ENCODE measurements at regions not wholly inside any gene's neighbourhood (a gene's known extent, or its start where the extent isn't known, plus 50 kb on each side); places are given as distances from the start of the nearest gene placed in this dataset.
"Not testable (repeated sequence)": the region's sequence is repeated elsewhere in the genome, so short reads cannot be mapped to it uniquely, and the experiment has no call there.

DNA sequence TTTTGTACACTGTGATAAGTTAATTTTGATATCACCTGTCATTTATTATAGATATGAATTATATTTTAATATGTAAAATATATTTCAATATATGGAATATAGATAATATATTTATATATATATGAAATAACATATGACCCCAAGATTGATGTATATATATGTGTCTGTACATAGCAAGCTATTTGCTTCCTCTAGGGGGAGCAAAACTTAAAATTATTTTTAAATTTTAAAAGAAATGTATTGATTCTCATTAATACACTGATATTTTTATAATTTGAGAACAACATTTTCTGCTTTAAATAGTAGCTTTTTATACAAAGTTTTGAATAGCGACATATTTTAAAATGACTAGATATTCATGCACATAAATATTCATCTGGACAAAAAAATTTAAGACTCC, 272.0 kb downstream of the DMRTA1 start:
- H3K4me3 Mint-ChIP-seq: no peak overlapping the region

DNA sequence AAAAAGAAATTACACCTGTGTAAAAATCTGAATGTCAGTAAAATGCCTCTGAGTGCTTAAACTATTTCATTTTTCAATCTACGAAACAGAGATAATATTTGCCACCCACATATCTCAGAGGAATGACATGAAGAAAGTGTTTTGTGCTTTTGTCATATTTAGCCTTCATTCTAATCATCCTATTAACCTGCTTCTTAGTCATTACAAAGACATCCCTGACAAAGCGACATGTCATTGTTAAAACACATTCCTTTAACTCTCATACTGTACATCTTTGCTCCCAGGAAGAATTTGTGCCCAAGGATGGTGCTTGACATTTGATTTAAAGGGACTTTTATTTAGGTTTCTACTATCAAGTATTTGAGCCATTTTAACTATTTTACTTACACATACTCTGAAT, 275.9 kb downstream of the DMRTA1 start:
- Mint-ChIP-seq H3K4me1 (no peaks in the 10 kb centered on the region), H3K9me3 (no peaks in the 10 kb centered on the region), H3K4me3 (no peak overlapping the region), H3K27ac (no peak overlapping the region), H3K27me3 (no peaks in the 10 kb centered on the region), H3K36me3 (no peaks in the 10 kb centered on the region)

More for the DNA sequence above, 272.0 kb downstream of the DMRTA1 start:
- H3K9me3 Mint-ChIP-seq: peaks cover 7% of the 10 kb centered on the region
- no peaks in the 10 kb centered on the region for H3K27me3 Mint-ChIP-seq
- H3K27ac Mint-ChIP-seq: no peak overlapping the region
- no peaks in the 10 kb centered on the region for H3K4me1 Mint-ChIP-seq
- no peaks in the 10 kb centered on the region for H3K36me3 Mint-ChIP-seq

DNA sequence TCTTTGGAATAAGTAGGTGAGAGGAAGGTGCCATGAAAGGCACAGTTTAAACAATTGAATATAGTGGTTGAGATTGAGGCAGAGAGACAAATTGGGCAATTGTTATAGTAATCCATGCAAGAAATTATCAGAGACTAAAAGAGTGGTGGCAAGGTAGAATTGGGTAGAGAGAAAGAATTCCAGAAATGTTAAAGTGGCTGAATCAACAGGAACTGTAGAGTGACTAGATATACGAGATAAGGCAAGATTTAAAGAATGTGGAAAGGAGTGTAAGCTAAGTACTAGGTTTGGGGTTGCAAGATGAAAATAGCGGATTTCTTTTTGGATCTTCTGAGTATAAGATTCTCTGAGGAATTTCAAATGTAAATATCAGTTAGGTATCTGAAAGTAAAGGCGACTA, 285.2 kb downstream of the DMRTA1 start:
- Mint-ChIP-seq H3K27me3 (no peaks in the 10 kb centered on the region), H3K4me1 (no peaks in the 10 kb centered on the region), H3K9me3 (no peaks in the 10 kb centered on the region), H3K27ac (no peak overlapping the region), H3K4me3 (no peak overlapping the region), H3K36me3 (no peaks in the 10 kb centered on the region)

GRCh38 chr9:22739712-22740111, 293.1 kb downstream of the DMRTA1 start:
- Mint-ChIP-seq H3K27me3 (no peaks in the 10 kb centered on the region), H3K9me3 (peaks cover 5% of the 10 kb centered on the region), H3K4me3 (no peak overlapping the region), H3K36me3 (no peaks in the 10 kb centered on the region), H3K27ac (no peak overlapping the region), H3K4me1 (no peaks in the 10 kb centered on the region)

GRCh38 chr9:22740781-22741180, 294.2 kb downstream of the DMRTA1 start:
- H3K27ac Mint-ChIP-seq: no peak overlapping the region

GRCh38 chr9:22742401-22742800, 295.8 kb downstream of the DMRTA1 start:
- H3K4me3 Mint-ChIP-seq: no peak overlapping the region
- H3K4me1 Mint-ChIP-seq: no peaks in the 10 kb centered on the region
- no peaks in the 10 kb centered on the region for H3K27me3 Mint-ChIP-seq
- no peak overlapping the region for H3K27ac Mint-ChIP-seq
- H3K36me3 Mint-ChIP-seq: no peaks in the 10 kb centered on the region
- peaks cover 5% of the 10 kb centered on the region for H3K9me3 Mint-ChIP-seq

More at GRCh38 chr9:22740781-22741180, 294.2 kb downstream of the DMRTA1 start:
- H3K9me3 Mint-ChIP-seq: peaks cover 5% of the 10 kb centered on the region
- H3K27me3 Mint-ChIP-seq: no peaks in the 10 kb centered on the region
- H3K4me1 Mint-ChIP-seq: no peaks in the 10 kb centered on the region
- no peaks in the 10 kb centered on the region for H3K36me3 Mint-ChIP-seq
- no peak overlapping the region for H3K4me3 Mint-ChIP-seq

DNA sequence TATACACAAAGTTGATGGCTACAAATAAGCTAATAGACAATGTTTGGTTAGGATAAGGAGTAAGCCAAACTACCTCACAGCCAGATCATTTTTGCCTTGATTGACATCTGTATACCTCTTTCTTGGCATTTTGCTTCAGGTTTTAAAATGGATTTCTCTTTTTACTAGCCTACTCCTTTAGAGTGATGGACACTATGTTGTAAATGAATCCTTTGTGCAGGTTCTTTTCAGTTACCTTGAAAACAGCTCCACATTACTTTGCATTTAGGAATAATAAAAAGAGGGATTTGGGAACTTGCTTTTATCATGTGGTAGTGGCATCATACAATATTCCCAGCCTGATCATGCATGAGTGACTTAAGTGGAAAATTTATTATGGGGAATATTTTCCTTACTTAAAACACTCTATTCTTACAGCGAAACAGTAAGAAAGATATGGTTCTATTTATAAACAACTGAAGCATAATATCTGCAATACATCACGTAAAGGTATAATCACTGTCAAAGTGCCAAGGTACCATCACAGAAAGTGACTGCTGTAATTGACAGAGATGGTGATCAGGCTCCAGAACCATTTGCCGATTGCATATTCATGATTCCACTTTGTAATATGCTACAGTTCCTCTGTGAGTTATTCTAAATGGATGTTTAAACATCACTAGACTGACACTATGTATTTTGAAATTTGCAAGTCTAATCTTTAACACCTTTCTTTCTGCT, 327.0 kb downstream of the DMRTA1 start:
- Mint-ChIP-seq H3K4me3 (no peak overlapping the region), H3K9me3 (peaks cover 13% of the 10 kb centered on the region), H3K4me1 (no peaks in the 10 kb centered on the region), H3K27ac (no peak overlapping the region), H3K27me3 (no peaks in the 10 kb centered on the region), H3K36me3 (no peaks in the 10 kb centered on the region)

DNA sequence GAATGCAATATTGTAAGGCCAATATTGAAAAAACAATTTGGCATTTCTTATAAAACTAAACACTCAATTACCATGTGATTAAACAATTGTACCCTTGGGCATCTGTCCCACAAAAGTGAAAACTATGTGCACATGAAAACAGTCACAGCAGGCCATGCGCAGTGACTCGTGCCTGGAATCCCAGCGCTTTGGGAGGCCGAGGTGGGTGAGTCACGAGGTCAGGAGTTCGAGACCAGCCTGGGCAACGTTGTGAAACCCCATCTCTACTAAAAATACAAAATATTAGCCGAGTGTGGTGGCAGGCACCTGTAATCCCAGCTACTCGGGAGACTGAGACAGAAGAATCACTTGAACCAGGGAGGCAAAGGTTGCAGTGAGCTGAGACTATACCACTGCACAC, 343.7 kb downstream of the DMRTA1 start:
- Mint-ChIP-seq H3K4me1 (no peaks in the 10 kb centered on the region), H3K27ac (no peak overlapping the region)

GRCh38 chr9:22808876-22809275, 362.3 kb downstream of the DMRTA1 start:
- Mint-ChIP-seq H3K9me3 (peaks cover 15% of the 10 kb centered on the region), H3K4me3 (no peak overlapping the region), H3K36me3 (no peaks in the 10 kb centered on the region), H3K27me3 (no peaks in the 10 kb centered on the region), H3K4me1 (no peaks in the 10 kb centered on the region), H3K27ac (no peak overlapping the region)

More for the DNA sequence above, 343.7 kb downstream of the DMRTA1 start:
- peaks cover 7% of the 10 kb centered on the region for H3K9me3 Mint-ChIP-seq
- H3K36me3 Mint-ChIP-seq: no peaks in the 10 kb centered on the region
- no peaks in the 10 kb centered on the region for H3K27me3 Mint-ChIP-seq
- no peak overlapping the region for H3K4me3 Mint-ChIP-seq

- no peaks in the 10 kb centered on the region for H3K27me3 Mint-ChIP-seq
- H3K27ac Mint-ChIP-seq: no peak overlapping the region
- H3K4me1 Mint-ChIP-seq: no peaks in the 10 kb centered on the region
- no peaks in the 10 kb centered on the region for H3K36me3 Mint-ChIP-seq
- peaks cover 18% of the 10 kb centered on the region for H3K9me3 Mint-ChIP-seq
- H3K4me3 Mint-ChIP-seq: no peak overlapping the region
These were observed 362.7 kb downstream of the DMRTA1 start for GRCh38 chr9:22809371-22809770.

DNA sequence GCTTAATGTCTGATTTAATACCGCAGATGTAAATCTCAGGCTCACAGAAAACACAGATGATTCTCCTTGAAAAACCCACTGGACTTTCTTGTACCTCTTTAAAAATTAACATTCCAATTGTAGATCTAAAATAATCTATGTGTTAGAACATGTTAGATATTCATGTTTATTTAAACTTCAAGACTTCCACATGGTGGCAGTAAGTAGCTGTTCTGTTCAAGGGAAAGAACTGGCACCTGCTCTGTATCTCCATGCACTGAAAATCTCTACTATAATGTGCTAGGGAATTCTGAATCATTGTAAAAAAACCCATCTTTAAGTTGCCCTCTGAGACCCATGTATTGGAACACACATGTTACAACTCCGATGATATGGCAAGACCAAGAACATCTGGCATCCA, 366.9 kb downstream of the DMRTA1 start:
- Mint-ChIP-seq H3K27me3 (no peaks in the 10 kb centered on the region), H3K4me1 (no peaks in the 10 kb centered on the region), H3K27ac (no peak overlapping the region), H3K36me3 (no peaks in the 10 kb centered on the region), H3K4me3 (no peak overlapping the region), H3K9me3 (peaks cover 9% of the 10 kb centered on the region)

- H3K4me1 Mint-ChIP-seq: no peaks in the 10 kb centered on the region
These were observed 368.6 kb downstream of the DMRTA1 start for GRCh38 chr9:22815246-22815645.

DNA sequence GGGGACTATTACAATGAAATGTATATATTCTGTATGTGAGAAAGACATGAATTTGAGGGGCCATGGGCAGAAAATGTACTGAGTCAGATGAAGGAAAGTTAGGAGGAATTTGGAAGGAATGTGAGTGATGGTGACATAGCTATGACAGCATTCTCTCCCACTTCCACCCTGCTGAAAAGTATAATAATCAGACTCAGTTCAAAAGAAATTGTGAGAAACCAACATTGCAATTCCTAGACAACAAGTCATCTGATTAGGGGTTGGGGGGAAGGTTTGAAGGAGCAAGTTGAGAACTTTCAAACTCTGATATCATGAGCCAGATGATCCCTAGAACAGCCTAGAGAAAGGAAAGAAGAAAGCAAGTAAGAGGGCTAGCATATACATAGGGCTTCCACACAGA, 370.6 kb downstream of the DMRTA1 start:
- Mint-ChIP-seq H3K27me3 (no peaks in the 10 kb centered on the region), H3K36me3 (no peaks in the 10 kb centered on the region), H3K4me3 (no peak overlapping the region), H3K9me3 (peaks cover 10% of the 10 kb centered on the region), H3K27ac (no peak overlapping the region), H3K4me1 (no peaks in the 10 kb centered on the region)

More at GRCh38 chr9:22815246-22815645, 368.6 kb downstream of the DMRTA1 start:
- no peak overlapping the region for H3K27ac Mint-ChIP-seq
- no peaks in the 10 kb centered on the region for H3K36me3 Mint-ChIP-seq
- H3K9me3 Mint-ChIP-seq: peaks cover 5% of the 10 kb centered on the region
- H3K4me3 Mint-ChIP-seq: no peak overlapping the region
- H3K27me3 Mint-ChIP-seq: no peaks in the 10 kb centered on the region

DNA sequence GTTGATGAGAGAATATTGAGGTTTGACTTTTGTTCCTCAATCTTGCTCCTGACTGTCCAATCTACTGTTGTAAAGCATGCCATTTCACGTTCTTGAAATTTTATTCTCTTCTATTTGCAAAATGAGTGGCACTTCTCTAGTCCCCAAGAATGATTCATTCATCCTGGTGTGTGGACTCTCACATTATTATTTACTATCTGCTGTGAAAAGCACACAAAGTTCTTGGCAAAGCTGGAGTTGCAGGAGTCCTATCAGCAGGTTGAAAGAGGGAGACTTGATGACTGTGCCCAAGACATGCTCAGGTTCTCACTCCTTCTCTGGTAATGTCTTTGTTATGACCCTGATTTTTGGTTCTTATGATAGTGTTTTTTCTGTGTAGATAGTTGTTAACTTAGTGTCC, 382.6 kb downstream of the DMRTA1 start:
- H3K36me3 Mint-ChIP-seq: no peaks in the 10 kb centered on the region
- H3K9me3 Mint-ChIP-seq: no peaks in the 10 kb centered on the region
- no peak overlapping the region for H3K4me3 Mint-ChIP-seq
- no peaks in the 10 kb centered on the region for H3K4me1 Mint-ChIP-seq
- H3K27me3 Mint-ChIP-seq: no peaks in the 10 kb centered on the region
- H3K27ac Mint-ChIP-seq: no peak overlapping the region

DNA sequence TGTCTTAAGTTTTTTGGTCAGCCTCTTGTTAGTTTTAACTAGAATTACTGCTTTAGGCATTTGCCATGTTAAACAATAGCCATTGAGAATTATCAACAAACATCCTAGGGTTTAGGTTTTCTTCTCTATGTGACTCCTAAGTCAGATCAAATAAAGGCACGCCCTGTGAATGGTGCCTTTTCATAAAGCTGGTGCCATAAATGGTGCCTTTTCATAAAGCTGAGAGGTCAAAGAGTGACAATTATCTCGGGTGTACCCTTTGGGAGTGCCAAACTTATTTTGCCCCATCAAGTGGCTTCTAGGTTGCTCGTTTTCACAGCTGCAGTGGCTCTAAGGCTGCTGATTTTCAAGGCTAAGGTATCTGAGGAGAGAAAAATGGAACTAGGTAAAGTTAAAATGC, 391.6 kb downstream of the DMRTA1 start:
- Mint-ChIP-seq H3K27ac (no peak overlapping the region), H3K36me3 (no peaks in the 10 kb centered on the region), H3K4me1 (no peaks in the 10 kb centered on the region), H3K27me3 (no peaks in the 10 kb centered on the region), H3K9me3 (peaks cover 15% of the 10 kb centered on the region), H3K4me3 (no peak overlapping the region)

GRCh38 chr9:22840641-22841040, 394.0 kb downstream of the DMRTA1 start:
- Mint-ChIP-seq H3K9me3 (peaks cover 15% of the 10 kb centered on the region), H3K36me3 (no peaks in the 10 kb centered on the region), H3K4me3 (no peak overlapping the region), H3K27me3 (no peaks in the 10 kb centered on the region), H3K27ac (no peak overlapping the region), H3K4me1 (no peaks in the 10 kb centered on the region)

DNA sequence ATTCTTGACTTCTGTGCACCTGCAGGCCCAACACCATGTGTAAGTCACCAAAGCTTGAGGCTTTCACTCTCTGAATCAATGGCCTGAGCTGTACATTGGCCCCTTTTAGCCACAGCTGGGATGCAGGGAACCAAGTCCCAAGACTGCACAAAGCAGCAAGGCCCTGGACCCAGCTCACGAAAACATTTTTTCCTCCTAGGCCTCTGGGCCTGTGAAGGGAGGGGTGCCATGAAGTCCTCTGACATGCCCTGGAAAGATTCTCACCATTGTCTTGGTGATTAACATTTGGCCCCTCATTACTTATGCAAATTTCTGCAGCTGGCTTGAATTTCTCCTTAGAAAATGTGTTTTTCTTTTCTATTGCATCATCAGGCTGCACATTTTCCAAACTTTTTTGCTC, 398.6 kb downstream of the DMRTA1 start:
- H3K36me3 Mint-ChIP-seq, H3K4me1 Mint-ChIP-seq, H3K4me3 Mint-ChIP-seq, H3K27me3 Mint-ChIP-seq, H3K27ac Mint-ChIP-seq: not testable (repeated sequence)
- H3K9me3 Mint-ChIP-seq: peaks cover 22% of the 10 kb centered on the region
